ENCODE measurements at regions not wholly inside any gene's neighbourhood (a gene's known extent, or its start where the extent isn't known, plus 50 kb on each side); places are given as distances from the start of the nearest gene placed in this dataset.

- Mint-ChIP-seq H3K27ac (no peak overlapping the region), H3K4me1 (ENCODE audit: low read depth) (no peaks in the 10 kb centered on the region), H3K27me3 (ENCODE audit: insufficient read depth) (peaks cover 2% of the 10 kb centered on the region; the same call in 1 of the 2 replicates), H3K9me3 (no peaks in the 10 kb centered on the region), H3K36me3 (ENCODE audit: low read depth) (no peaks in the 10 kb centered on the region), H3K4me3 (no peak overlapping the region)
- no peak for TF ChIP-seq CTCF (IDR thresholded peaks at IDR 0.05)
- DNase-seq: no peak
These were observed 51.3 kb upstream of the GRIA1 start for GRCh38 chr5:153439130-153439529.

Data from HFFc6 (cell line).